ENCODE measurements at regions not wholly inside any gene's neighbourhood (a gene's known extent, or its start where the extent isn't known, plus 50 kb on each side); places are given as distances from the start of the nearest gene placed in this dataset.

DNA sequence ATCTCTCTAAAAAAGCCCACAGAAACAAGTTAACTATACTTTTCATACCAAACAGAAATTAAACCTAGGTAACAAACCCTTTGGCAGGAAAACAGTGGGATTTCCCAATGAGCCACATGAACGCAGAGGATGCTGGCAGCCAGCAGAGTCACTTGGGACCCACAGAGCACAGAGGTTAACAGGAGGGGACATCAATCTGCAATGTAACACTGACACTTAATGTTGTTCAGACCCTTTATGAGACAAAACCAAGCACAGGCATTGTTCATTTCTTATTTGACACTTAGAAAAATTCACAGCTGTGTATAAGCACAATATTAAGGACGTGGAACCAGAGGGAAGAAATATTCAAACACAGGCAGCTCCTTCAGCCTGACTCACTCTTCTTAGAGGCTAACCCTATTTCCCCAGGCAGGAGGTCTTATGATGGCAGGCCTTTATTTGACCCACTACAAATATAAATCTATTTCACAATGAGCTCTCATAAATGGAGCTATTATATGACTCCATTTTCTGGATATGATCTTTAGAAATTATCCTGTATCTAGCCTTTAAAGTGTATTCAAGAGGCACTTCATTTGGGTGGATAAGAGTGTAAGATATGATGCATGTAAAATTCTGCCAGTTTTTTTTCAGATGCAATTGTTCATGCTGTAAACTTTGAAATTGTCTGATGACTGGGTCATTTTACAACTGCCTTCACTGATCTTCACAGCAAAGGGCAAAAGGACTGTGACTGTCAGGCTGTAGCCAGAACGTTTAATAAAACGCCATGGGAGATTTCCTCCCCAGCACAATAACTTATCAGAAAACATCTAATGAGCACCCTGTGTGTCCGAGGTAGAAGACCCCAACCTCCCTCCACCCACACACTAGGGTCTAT is 132.8 kb upstream of the SATB2 start:
- H3K9me3 ChIP-seq: no peaks in the 10 kb centered on the region
- no peak for TF ChIP-seq POLR2A (IDR thresholded peaks at IDR 0.05)
- TF ChIP-seq CTCF (IDR thresholded peaks at IDR 0.05): no peak
- H3K4me1 ChIP-seq: no peaks in the 10 kb centered on the region
- 44 to 55% methylated on average over 5 of the region's 5 CpGs for WGBS, 2 donors
- intact Hi-C loops (cut with DNase I): no loop called here
- no peak overlapping the region for H3K27ac ChIP-seq
- no peak for DNase-seq
- H3K27me3 ChIP-seq: no peaks in the 10 kb centered on the region
- no peaks in the 10 kb centered on the region for H3K36me3 ChIP-seq
- H3K4me3 ChIP-seq: no peak overlapping the region

GRCh38 chr2:199589306-199589705 is 131.6 kb upstream of the SATB2 start:
- intact Hi-C loops (cut with DNase I): no loop called here
- H3K4me1 ChIP-seq: no peaks in the 10 kb centered on the region
- no peaks in the 10 kb centered on the region for H3K9me3 ChIP-seq
- H3K4me3 ChIP-seq: no peak overlapping the region
- no peak overlapping the region for H3K27ac ChIP-seq
- no peaks in the 10 kb centered on the region for H3K36me3 ChIP-seq
- DNase-seq: no peak
- H3K27me3 ChIP-seq: no peaks in the 10 kb centered on the region
- 62 to 75% methylated on average over 10 to 11 of the region's 11 CpGs for WGBS, 2 donors
- no peak for TF ChIP-seq CTCF (IDR thresholded peaks at IDR 0.05)
- no peak for TF ChIP-seq POLR2A (IDR thresholded peaks at IDR 0.05)

- no peaks in the 10 kb centered on the region for H3K4me1 ChIP-seq
- WGBS, 2 donors: 84 to 85% methylated on average over 2 to 3 of the region's 3 CpGs
- TF ChIP-seq CTCF (IDR thresholded peaks at IDR 0.05) (no peak), POLR2A (IDR thresholded peaks at IDR 0.05) (no peak)
- DNase-seq: no peak
- H3K4me3 ChIP-seq: no peak overlapping the region
- no peaks in the 10 kb centered on the region for H3K9me3 ChIP-seq
- no peaks in the 10 kb centered on the region for H3K27me3 ChIP-seq
- intact Hi-C loops (cut with DNase I): no loop called here
- H3K36me3 ChIP-seq: no peaks in the 10 kb centered on the region
- H3K27ac ChIP-seq: no peak overlapping the region
These were observed 130.3 kb upstream of the SATB2 start for GRCh38 chr2:199588054-199588453.

DNA sequence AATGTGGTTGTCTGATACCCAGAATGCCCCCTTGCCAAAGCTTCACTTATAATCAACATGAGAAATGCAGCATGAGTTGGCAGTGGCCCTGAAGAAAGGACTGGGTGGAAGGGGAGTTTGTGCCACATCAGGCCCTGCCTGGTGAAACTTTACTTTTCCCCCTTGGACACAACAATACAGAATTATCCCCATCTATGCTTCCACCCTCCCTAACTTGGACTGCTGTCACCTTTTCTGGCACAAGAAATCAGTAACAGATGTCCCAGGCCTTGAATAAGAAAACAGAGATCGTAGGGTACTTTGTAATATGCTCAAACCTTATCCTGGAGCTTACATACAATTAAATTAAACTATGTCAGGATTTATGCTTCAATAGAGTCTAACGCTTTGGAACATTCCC is 128.9 kb upstream of the SATB2 start:
- TF ChIP-seq CTCF (IDR thresholded peaks at IDR 0.05): no peak
- TF ChIP-seq POLR2A (IDR thresholded peaks at IDR 0.05): no peak
- WGBS, 2 donors: 64 to 72% methylated on average over 2 of the region's 2 CpGs
- Histone ChIP-seq H3K4me3 (no peak overlapping the region), H3K36me3 (no peaks in the 10 kb centered on the region), H3K9me3 (no peaks in the 10 kb centered on the region), H3K27ac (no peak overlapping the region), H3K4me1 (peaks cover 0 to 1% (median 0%) of the 10 kb centered on the region in 3 donors), H3K27me3 (no peaks in the 10 kb centered on the region)
- intact Hi-C loops (cut with DNase I): no loop called here
- no peak for DNase-seq

DNA sequence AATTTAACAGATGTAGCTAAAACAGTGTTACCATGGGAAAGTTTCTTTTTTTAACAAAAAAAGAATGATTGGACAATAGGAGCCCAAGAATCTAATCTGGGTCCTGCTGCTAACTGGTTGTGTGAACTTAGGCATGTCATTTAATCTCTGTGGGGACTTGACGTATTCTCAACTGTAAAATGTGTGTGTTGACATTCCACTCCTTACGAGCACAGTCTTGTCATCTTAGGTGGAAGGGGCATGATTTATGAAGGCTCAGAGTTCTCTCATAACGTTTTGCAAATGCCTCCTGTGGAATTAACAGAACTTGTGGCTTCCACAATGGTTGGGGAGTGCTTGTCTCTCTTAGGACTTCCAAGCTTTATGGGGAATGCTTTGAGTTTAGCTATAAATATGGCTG is 125.9 kb upstream of the SATB2 start:
- intact Hi-C loops (cut with DNase I): no loop called here
- H3K27me3 ChIP-seq: no peaks in the 10 kb centered on the region
- H3K4me3 ChIP-seq: no peak overlapping the region
- no peaks in the 10 kb centered on the region for H3K9me3 ChIP-seq
- H3K36me3 ChIP-seq: no peaks in the 10 kb centered on the region
- DNase-seq: no peak
- peaks cover 0 to 6% (median 0%) of the 10 kb centered on the region in 3 donors for H3K4me1 ChIP-seq
- TF ChIP-seq CTCF (IDR thresholded peaks at IDR 0.05) (no peak), POLR2A (IDR thresholded peaks at IDR 0.05) (no peak)
- 42 to 71% methylated on average over 3 of the region's 3 CpGs for whole genome bisulfite sequencing, 2 donors
- no peak overlapping the region for H3K27ac ChIP-seq

All from esophagus squamous epithelium (tissue), 5 donors.